ENCODE measurements at regions not wholly inside any gene's neighbourhood (a gene's known extent, or its start where the extent isn't known, plus 50 kb on each side); places are given as distances from the start of the nearest gene placed in this dataset.

GRCh38 chr2:48817355-48817754, 61.8 kb upstream of the LHCGR start:
- Mint-ChIP-seq H3K36me3 (no peaks in the 10 kb centered on the region), H3K27ac (no peak overlapping the region), H3K9me3 (no peaks in the 10 kb centered on the region)
- DNase-seq (ENCODE audit: low spot score in 2 of 2) (no peak), ATAC-seq (no peak)

- ATAC-seq (no peak), DNase-seq (ENCODE audit: low spot score in 2 of 2) (no peak)
- no peaks in the 10 kb centered on the region for H3K36me3 Mint-ChIP-seq
- no peaks in the 10 kb centered on the region for H3K9me3 Mint-ChIP-seq
- H3K27ac Mint-ChIP-seq, result no peak overlapping the region
Measured at GRCh38 chr2:48812416-48812815, 56.9 kb upstream of the LHCGR start.

DNA sequence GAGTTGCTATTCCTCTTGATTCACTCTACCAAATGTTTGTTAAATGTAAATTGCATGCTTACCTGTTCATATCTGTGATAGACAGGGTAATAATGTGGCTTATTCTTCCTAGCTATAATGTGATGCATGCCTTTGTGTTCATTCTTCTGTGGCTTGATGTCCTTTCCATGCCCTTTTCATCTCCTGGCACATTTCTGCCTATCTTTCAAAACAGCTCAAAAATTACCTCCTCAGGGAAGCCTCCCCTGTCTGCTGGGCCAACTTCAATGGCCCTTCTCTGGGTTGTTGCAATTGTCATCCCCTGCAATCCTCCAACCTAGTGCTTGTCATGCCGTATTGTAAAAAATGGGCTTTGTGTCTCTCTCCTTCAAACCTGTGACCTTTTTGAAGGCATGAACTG, 52.8 kb upstream of the LHCGR start:
- Mint-ChIP-seq H3K9me3 (peaks cover 0 to 5% of the 10 kb centered on the region in 2 donors), H3K27ac (no peak overlapping the region), H3K36me3 (no peaks in the 10 kb centered on the region)
- no peak for ATAC-seq
- no peak for DNase-seq (ENCODE audit: low spot score in 2 of 2)

All from activated naive CD4-positive, alpha-beta T cell treated with anti-CD3 and anti-CD28 coated beads, Interleukin-2, amount 50 U/mL, for 72 hours (primary cell).